ENCODE measurements at regions not wholly inside any gene's neighbourhood (a gene's known extent, or its start where the extent isn't known, plus 50 kb on each side); places are given as distances from the start of the nearest gene placed in this dataset.

DNA sequence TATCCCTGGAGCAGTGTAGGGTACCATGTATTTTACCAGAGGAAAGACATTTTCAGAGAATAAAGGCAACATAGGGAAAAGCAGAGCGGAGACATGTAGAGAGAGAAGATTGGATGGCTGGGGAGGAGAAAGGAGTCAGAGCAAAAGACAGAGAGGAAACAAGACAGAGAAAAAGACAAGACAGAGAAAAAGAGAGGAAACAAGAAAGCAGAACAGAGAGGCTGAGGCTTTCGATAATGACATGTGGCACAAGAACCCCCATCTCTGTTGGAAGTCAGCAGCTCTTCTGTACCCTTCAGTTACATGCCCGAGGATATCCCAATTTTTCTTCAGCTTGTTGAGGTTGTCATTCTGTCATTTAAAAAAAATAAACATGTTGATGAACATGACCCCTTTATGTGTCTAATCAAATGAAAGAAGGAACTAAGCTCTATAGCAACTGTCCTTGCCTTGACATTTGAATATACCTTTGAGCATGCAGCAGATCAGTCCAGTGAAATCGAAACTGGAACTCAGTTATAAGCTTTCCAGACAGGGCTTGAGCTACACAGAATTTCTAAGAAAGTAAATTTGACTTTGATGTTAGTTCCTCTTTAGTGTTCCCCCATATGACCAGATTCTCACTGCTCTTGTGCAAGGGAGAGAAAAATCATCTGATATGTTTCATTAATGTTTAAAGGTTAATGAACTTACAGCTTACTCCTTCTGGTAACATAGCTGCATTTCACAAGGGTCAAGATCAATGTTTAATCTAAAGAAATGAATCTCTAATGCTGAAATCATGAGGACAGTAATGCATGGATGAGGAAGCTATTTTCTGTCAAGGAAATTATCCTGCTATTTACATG is 75.1 kb upstream of the SP4 start:
- TF ChIP-seq CTCF (IDR thresholded peaks at IDR 0.05) (no peak), POLR2AphosphoS5 (IDR thresholded peaks at IDR 0.05) (no peak)
